ENCODE measurements at regions not wholly inside any gene's neighbourhood (a gene's known extent, or its start where the extent isn't known, plus 50 kb on each side); places are given as distances from the start of the nearest gene placed in this dataset.
"Not testable (repeated sequence)": the region's sequence is repeated elsewhere in the genome, so short reads cannot be mapped to it uniquely, and the experiment has no call there.

DNA sequence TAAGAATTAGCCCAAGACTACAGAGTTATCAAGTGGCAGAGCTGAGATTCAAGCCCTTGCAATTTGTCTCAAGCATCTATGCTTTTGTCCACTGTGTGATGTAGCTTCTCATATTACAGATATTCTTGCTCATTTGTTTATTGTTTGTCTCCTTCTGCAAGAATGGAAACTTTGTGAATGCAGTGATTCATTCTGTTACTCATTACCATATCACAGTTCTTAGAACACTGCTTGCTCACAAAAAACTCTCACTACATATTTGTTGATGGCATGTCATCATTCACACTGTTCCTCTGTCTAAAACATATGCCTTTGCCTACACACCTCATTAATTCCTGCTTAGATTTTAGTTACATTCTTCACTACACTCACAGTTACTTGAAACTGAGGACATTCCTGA, 1198.9 kb downstream of the PLA2G4A start:
- TF ChIP-seq ZFX (IDR thresholded peaks at IDR 0.05; ENCODE audit: borderline replicate concordance) (no peak), CTCF (IDR thresholded peaks at IDR 0.05) (no peak)
- H3K27ac ChIP-seq: peak overlapping the region; percentile 18

GRCh38 chr1:188037572-188037971, 1208.8 kb downstream of the PLA2G4A start:
- H3K27ac ChIP-seq: not testable (repeated sequence)

- H3K27ac ChIP-seq: no peak overlapping the region
- TF ChIP-seq ZFX (IDR thresholded peaks at IDR 0.05; ENCODE audit: borderline replicate concordance) (no peak), CTCF (IDR thresholded peaks at IDR 0.05) (no peak)
These were observed 1214.9 kb downstream of the PLA2G4A start for GRCh38 chr1:188043536-188044245.

DNA sequence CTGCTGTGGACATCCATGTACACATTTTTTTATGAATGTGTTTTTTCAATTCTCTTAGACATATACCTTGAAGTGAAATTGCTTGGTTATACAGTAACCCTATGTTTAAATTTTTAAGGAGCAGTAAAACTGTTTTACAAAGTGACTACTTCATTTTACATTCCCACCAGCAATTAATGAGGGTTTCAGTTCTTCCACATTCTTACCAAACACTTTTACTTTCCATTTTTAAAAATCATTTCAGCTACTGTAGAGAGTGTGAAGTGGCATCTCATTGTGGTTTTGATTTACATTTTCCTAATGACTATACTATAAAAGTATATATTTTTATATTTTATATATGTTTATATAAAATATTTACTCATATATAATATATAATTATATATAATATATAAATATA, 1221.5 kb downstream of the PLA2G4A start:
- no peak for TF ChIP-seq ZFX (IDR thresholded peaks at IDR 0.05; ENCODE audit: borderline replicate concordance)
- no peak for TF ChIP-seq CTCF (IDR thresholded peaks at IDR 0.05)
- no peak overlapping the region for H3K27ac ChIP-seq

DNA sequence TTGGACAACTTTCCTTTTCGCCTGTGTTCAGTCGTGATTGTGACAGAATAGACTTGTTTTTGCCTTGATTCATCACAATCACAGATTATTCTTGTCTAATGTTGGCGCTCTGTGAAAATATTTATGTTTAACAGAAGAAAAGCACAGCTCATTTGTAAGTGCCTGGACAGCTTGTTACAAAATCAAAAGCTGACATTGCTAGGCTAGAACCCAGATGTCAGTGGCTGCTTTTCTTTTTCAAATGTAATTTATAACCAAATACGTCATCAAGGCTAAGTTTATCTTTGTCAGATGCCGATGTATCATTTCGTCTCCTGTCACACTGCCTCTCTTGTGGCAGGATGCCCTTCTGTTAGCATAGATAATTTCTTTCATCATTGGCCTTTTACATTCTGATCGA, 1227.3 kb downstream of the PLA2G4A start:
- H3K27ac ChIP-seq: no peak overlapping the region
- TF ChIP-seq ZFX (IDR thresholded peaks at IDR 0.05; ENCODE audit: borderline replicate concordance): no peak
- TF ChIP-seq CTCF (IDR thresholded peaks at IDR 0.05): no peak

DNA sequence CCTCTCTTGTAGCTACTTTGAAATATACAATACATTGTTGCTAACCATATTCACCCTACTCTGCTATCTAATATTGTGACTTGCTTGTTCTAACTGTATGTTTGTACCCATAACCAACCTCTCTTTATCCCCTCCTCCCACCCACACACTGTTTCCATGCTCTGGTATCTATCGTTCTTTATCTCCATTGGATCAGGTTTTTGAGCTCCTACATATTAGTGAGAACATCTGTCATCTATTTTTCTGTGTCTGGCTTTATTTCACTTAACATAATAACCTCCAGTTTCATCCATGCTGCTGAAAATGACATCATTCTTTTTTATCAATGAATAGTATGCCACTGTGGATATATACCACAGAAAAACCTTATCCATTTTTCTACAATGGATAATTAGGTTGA, 1230.1 kb downstream of the PLA2G4A start:
- TF ChIP-seq ZFX (IDR thresholded peaks at IDR 0.05; ENCODE audit: borderline replicate concordance): no peak
- no peak for TF ChIP-seq CTCF (IDR thresholded peaks at IDR 0.05)
- H3K27ac ChIP-seq: no peak overlapping the region

- no peak for TF ChIP-seq CTCF (IDR thresholded peaks at IDR 0.05)
- no peak for TF ChIP-seq ZFX (IDR thresholded peaks at IDR 0.05; ENCODE audit: borderline replicate concordance)
- H3K27ac ChIP-seq: no peak overlapping the region; the same call in 1 of the 2 replicates
These were observed 1233.1 kb downstream of the PLA2G4A start for GRCh38 chr1:188061881-188062280.

GRCh38 chr1:188062456-188062855, 1233.7 kb downstream of the PLA2G4A start:
- TF ChIP-seq CTCF (IDR thresholded peaks at IDR 0.05) (no peak), ZFX (IDR thresholded peaks at IDR 0.05; ENCODE audit: borderline replicate concordance) (no peak)

More at GRCh38 chr1:188062456-188062855, 1233.7 kb downstream of the PLA2G4A start:
- no peak overlapping the region; the same call in 1 of the 2 replicates for H3K27ac ChIP-seq

Data from 22Rv1 (cell line).